BLaER1 (cell line): ENCODE measurements at regions not wholly inside any gene's neighbourhood (a gene's known extent, or its start where the extent isn't known, plus 50 kb on each side); places are given as distances from the start of the nearest gene placed in this dataset.

Source experiments
- H3K27ac ChIP-seq: shearing (Covaris generic); formaldehyde crosslinking; 2 replicates; pipeline ENCODE4 v1.8.1; 2022
- H3K27me3 ChIP-seq: shearing (Covaris generic); formaldehyde crosslinking; 2 replicates; pipeline ENCODE4 v1.8.1; 2022
- H3K36me3 ChIP-seq: shearing (Covaris generic); formaldehyde crosslinking; 2 replicates; pipeline ENCODE4 v1.8.1; 2022
- H3K4me1 ChIP-seq: shearing (Covaris generic); formaldehyde crosslinking; 2 replicates; pipeline ENCODE4 v1.8.1; 2022
- H3K4me2 ChIP-seq: shearing (Covaris generic); formaldehyde crosslinking; 2 replicates; pipeline ENCODE4 v1.8.1; 2022
- H3K4me3 ChIP-seq: shearing (Covaris generic); formaldehyde crosslinking; 2 replicates; pipeline ENCODE4 v1.8.1; 2022
- H3K9ac ChIP-seq: shearing (Covaris generic); formaldehyde crosslinking; 2 replicates; pipeline ENCODE4 v1.8.1; 2022
- H3K9me3 ChIP-seq: shearing (Covaris generic); formaldehyde crosslinking; 2 replicates; pipeline ENCODE4 v1.8.1; 2022
- H4K20me1 ChIP-seq: shearing (Covaris generic); formaldehyde crosslinking; 2 replicates; pipeline ENCODE4 v1.8.1; 2022
- Cebpa-rat ChIP-seq: shearing (Covaris generic); IDR thresholded peaks from 2 replicates; pipeline ENCODE4 v1.8.1; 2022

- Histone ChIP-seq H3K4me1 (peaks cover 14% of the 10 kb centered on the region; the same call in 1 of the 2 replicates), H4K20me1 (no peaks in the 10 kb centered on the region), H3K4me2 (no peak overlapping the region), H3K4me3 (no peak overlapping the region), H3K27me3 (no peaks in the 10 kb centered on the region), H3K27ac (no peak overlapping the region), H3K36me3 (no peaks in the 10 kb centered on the region), H3K9me3 (peaks cover 18% of the 10 kb centered on the region), H3K9ac (no peak overlapping the region)
- TF ChIP-seq Cebpa-rat: no peak
Observed at GRCh38 chr7:138169441-138169851, 93.2 kb downstream of the AKR1D1 start.

DNA sequence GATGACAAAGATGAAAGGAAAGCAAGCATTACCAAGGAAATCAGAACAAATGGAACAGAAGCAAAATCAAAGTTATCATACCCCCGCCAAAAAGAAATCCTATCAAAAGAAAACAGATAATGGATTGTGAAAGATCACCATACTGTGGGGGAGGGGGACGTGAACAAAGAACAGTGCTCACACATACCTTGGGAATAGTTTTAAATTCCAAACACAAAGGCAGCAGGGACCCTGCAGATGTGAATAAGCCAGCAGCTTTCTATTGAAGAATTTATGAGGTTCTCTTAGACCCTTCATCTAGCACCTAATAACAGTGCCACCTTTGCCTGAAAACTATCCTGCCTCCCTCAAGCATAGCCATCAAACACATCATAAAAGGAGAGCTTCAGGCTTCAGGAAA, 94.0 kb downstream of the AKR1D1 start:
- H3K4me1 ChIP-seq: peaks cover 14% of the 10 kb centered on the region; the same call in 1 of the 2 replicates
- no peaks in the 10 kb centered on the region for H4K20me1 ChIP-seq
- TF ChIP-seq Cebpa-rat: no peak
- no peak overlapping the region for H3K4me2 ChIP-seq
- H3K36me3 ChIP-seq: no peaks in the 10 kb centered on the region
- no peak overlapping the region for H3K4me3 ChIP-seq
- H3K27ac ChIP-seq: no peak overlapping the region
- peaks cover 12% of the 10 kb centered on the region; the same call in 1 of the 2 replicates for H3K9me3 ChIP-seq
- H3K9ac ChIP-seq: no peak overlapping the region
- H3K27me3 ChIP-seq: no peaks in the 10 kb centered on the region

DNA sequence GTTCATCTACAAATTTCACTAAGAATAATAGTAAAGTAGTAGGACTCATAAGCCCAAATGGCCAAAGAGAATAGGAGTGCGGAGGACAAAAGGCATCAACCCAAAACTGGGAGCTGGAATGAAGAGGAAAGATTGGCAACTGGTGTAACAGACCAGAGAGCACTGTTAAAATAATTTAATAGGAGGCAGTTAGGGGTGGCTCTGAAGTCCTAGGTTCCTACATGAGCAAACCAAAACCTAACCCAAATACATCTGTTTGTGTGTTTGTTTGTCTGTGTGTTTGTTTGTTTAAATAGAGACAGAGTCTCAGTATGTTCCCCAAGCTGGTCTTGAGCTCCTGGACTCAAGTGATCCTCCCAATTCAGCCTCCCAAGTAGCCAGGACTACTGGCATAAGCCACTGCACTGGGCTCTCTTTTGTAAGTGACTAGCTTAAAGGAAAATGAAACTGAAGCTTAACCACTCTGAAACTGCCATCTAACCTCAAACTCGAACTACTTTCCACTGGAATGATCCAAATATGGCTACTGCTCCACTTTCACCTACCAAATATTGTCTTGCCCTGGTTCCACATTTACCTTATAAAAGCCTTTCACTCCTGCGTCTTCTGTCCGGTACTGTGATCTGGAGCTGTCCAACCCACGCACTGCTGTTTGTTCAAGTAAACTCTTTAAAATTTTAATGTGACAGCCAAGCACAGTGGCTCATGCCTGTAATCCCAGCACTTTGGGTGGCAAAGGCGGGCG, 94.9 kb downstream of the AKR1D1 start:
- no peaks in the 10 kb centered on the region for H3K27me3 ChIP-seq
- H3K4me3 ChIP-seq: no peak overlapping the region
- H3K4me2 ChIP-seq: 0 out of 2 replicates have a peak overlapping the region, but pooled peaks have one; percentile 4
- 0 out of 2 replicates have a peak, but pooled peaks cover 4% of the 10 kb centered on the region for H3K9me3 ChIP-seq
- no peak overlapping the region for H3K27ac ChIP-seq
- peaks cover 14% of the 10 kb centered on the region; the same call in 1 of the 2 replicates for H3K4me1 ChIP-seq
- no peaks in the 10 kb centered on the region for H4K20me1 ChIP-seq
- H3K9ac ChIP-seq: no peak overlapping the region
- H3K36me3 ChIP-seq: no peaks in the 10 kb centered on the region
- TF ChIP-seq Cebpa-rat: no peak

- no peak for TF ChIP-seq Cebpa-rat
- H3K4me1 ChIP-seq: peaks cover 14% of the 10 kb centered on the region; the same call in 1 of the 2 replicates
Observed at GRCh38 chr7:138173548-138173947, 97.3 kb downstream of the AKR1D1 start.

GRCh38 chr7:138176060-138176459, 99.8 kb downstream of the AKR1D1 start:
- no peak for TF ChIP-seq Cebpa-rat
- Histone ChIP-seq H3K9ac (no peak overlapping the region), H3K4me2 (no peak overlapping the region), H4K20me1 (no peaks in the 10 kb centered on the region), H3K27me3 (no peaks in the 10 kb centered on the region), H3K4me3 (no peak overlapping the region), H3K27ac (no peak overlapping the region), H3K36me3 (no peaks in the 10 kb centered on the region), H3K9me3 (0 out of 2 replicates have a peak, but pooled peaks cover 4% of the 10 kb centered on the region), H3K4me1 (peaks cover 7% of the 10 kb centered on the region; the same call in 1 of the 2 replicates)

More at GRCh38 chr7:138173548-138173947, 97.3 kb downstream of the AKR1D1 start:
- Histone ChIP-seq H3K9me3 (0 out of 2 replicates have a peak, but pooled peaks cover 4% of the 10 kb centered on the region), H4K20me1 (no peaks in the 10 kb centered on the region), H3K27me3 (no peaks in the 10 kb centered on the region), H3K27ac (no peak overlapping the region), H3K4me3 (no peak overlapping the region), H3K36me3 (no peaks in the 10 kb centered on the region), H3K4me2 (no peak overlapping the region), H3K9ac (no peak overlapping the region)

DNA sequence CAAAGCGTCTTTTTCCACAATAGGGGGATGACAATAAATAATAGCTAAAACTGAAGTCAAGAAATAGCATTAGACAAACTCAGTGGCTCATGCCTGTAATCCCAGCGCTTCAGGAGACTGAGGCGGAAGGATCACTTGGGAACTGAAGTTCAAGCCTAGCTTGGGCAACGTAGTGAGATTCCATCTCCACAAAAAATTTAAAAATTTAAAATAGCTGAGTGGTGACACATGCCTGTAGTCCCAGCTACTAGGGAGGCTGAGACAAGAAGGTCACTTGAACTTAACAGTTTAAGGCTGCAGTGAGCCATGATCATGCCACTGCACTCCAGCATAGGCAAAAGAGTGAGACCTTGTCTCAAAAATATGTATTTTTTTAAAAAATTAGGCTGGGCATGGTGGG, 107.9 kb downstream of the AKR1D1 start:
- Histone ChIP-seq H3K27me3 (no peaks in the 10 kb centered on the region), H3K9ac (no peak overlapping the region), H3K36me3 (no peaks in the 10 kb centered on the region), H4K20me1 (no peaks in the 10 kb centered on the region), H3K4me1 (no peaks in the 10 kb centered on the region), H3K9me3 (peaks cover 25% of the 10 kb centered on the region), H3K4me3 (no peak overlapping the region), H3K27ac (no peak overlapping the region), H3K4me2 (no peak overlapping the region)
- TF ChIP-seq Cebpa-rat: no peak

DNA sequence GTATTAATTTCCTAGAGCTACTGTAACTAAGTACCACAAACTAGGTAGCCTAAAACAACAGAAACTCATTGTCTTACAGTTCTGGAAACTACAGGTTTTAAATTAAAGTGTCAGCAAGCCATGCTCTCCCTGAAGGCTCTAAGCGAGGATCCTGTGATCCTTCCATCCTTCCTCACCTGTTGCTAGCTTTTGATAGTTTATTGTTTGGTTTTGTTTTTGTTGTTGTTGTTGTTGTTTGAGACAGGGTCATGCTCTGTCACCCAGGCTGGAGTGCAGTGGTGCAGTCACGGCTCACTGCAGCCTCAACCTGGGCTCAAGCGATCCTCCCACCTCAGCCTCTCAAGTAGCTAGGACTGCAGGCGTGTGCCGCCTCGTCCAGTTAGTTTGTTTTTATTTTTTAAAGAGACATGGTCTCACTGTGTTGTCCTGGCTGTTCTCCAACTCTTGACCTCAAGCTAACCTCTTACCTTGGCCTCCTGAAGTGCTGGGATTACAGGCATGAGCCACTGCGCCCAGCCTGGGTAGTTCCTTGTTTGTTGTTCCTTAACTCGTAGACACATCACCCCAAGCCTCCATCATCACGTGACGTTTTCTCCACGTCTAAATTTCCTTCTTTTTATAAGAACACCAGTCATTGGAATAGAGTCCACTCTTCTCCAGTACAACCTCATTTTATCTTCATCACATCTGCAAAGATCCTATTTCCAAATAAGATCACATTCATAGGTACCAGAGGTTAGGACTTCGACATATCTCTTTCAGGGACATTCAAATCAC, 109.1 kb downstream of the AKR1D1 start:
- no peak for TF ChIP-seq Cebpa-rat
- Histone ChIP-seq H3K4me2 (no peak overlapping the region), H3K9me3 (peaks cover 29% of the 10 kb centered on the region)

GRCh38 chr7:138186951-138187351, 110.7 kb downstream of the AKR1D1 start:
- no peaks in the 10 kb centered on the region for H4K20me1 ChIP-seq
- no peak for TF ChIP-seq Cebpa-rat
- peaks cover 29% of the 10 kb centered on the region for H3K9me3 ChIP-seq
- H3K9ac ChIP-seq: no peak overlapping the region
- no peaks in the 10 kb centered on the region for H3K4me1 ChIP-seq
- H3K4me2 ChIP-seq: no peak overlapping the region
- H3K36me3 ChIP-seq: no peaks in the 10 kb centered on the region
- H3K27me3 ChIP-seq: no peaks in the 10 kb centered on the region
- no peak overlapping the region for H3K4me3 ChIP-seq
- no peak overlapping the region for H3K27ac ChIP-seq

More for the DNA sequence above, 109.1 kb downstream of the AKR1D1 start:
- Histone ChIP-seq H3K4me3 (no peak overlapping the region), H3K9ac (no peak overlapping the region), H3K36me3 (no peaks in the 10 kb centered on the region), H3K27ac (no peak overlapping the region), H3K27me3 (no peaks in the 10 kb centered on the region), H3K4me1 (no peaks in the 10 kb centered on the region), H4K20me1 (no peaks in the 10 kb centered on the region)

- H3K36me3 ChIP-seq: no peaks in the 10 kb centered on the region
- no peak overlapping the region for H3K4me3 ChIP-seq
- H3K9ac ChIP-seq: no peak overlapping the region
- no peaks in the 10 kb centered on the region for H3K4me1 ChIP-seq
- no peaks in the 10 kb centered on the region for H3K27me3 ChIP-seq
- no peak for TF ChIP-seq Cebpa-rat
- no peak overlapping the region for H3K27ac ChIP-seq
- no peak overlapping the region for H3K4me2 ChIP-seq
- H3K9me3 ChIP-seq: peaks cover 29% of the 10 kb centered on the region
- no peaks in the 10 kb centered on the region for H4K20me1 ChIP-seq
Observed at GRCh38 chr7:138188290-138188858, 112.1 kb downstream of the AKR1D1 start.
